Peyer's patch (tissue), 4 donors: ENCODE measurements at regions not wholly inside any gene's neighbourhood (a gene's known extent, or its start where the extent isn't known, plus 50 kb on each side); places are given as distances from the start of the nearest gene placed in this dataset.

ENCODE experiments used
- DNase-seq, 3 donors: peaks; one replicate each; pipeline ENCODE4 v3.0.0-alpha.2; 2017 to 2019
- H3K27ac ChIP-seq, 4 donors: fragments of 200-600 bp; sonication (generic); one replicate each; pipeline ENCODE4 v1.5.1; 2016 to 2019
- H3K27me3 ChIP-seq, 2 donors: fragments of 200-600 bp; sonication (generic); one replicate each; pipeline ENCODE4 v1.5.1; 2019
- H3K36me3 ChIP-seq, 3 donors: fragments of 200-600 bp; sonication (generic); one replicate each; pipeline ENCODE4 v1.5.1; 2016 to 2019
- H3K4me1 ChIP-seq, 4 donors: fragments of 200-600 bp; sonication (generic); one replicate each; pipeline ENCODE4 v1.5.1; 2016 to 2019
- H3K4me3 ChIP-seq, 4 donors: fragments of 200-600 bp; sonication (generic); 1 replicate in 3 of 4; 2 replicates in 1 of 4; pipeline ENCODE4 v1.5.1; 2016 to 2019; ENCODE audit warnings: mild to moderate bottlenecking in 1 of 4
- H3K9me3 ChIP-seq, 4 donors: fragments of 200-600 bp; sonication (generic); one replicate each; pipeline ENCODE4 v1.5.1; 2016 to 2019; ENCODE audit warnings: mild to moderate bottlenecking in 1 of 4
- POLR2A ChIP-seq, 2 donors: fragments of 450-650 bp; IDR thresholded peaks; one replicate each; pipeline ENCODE4 v1.5.1; 2017; ENCODE audit warnings: antibody characterized with exemption in 2 of 2, mild to moderate bottlenecking in 2 of 2, moderate library complexity in 2 of 2
- TF ChIP-seq, protein P1 (sequence below), 6 experiments: fragments of 450-650 bp in 4 of 6; fragments of 200-600 bp in 2 of 6; sonication (generic) in 1 of 6; IDR thresholded peaks; one replicate each; pipeline ENCODE4 v1.5.1; 2017 to 2019; ENCODE audit warnings: antibody characterized with exemption in 6 of 6, mild to moderate bottlenecking in 3 of 6, moderate library complexity in 1 of 6

DNA sequence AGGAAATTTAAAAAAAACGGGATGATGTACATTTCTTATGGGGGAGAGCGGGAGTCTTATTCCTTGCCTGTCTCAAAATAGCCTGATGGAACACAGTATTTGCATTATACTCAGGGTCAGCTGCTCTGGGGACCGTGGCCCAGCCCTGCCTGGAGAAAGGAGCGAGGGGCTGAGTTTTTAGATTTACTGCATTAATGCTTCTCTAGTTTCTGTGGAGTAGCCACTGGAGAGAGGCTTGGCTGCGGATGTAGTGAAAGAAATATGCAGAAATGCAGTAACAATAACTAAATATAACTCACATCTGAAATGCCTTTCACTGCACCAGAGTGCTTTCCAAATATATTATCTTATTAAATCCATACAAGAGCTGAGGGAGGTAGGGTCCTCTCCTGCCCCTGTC lies 87.6 kb upstream of the MAP1LC3B2 start:
- H3K27me3 ChIP-seq: no peaks in the 10 kb centered on the region
- DNase-seq: no peak
- peaks cover 0 to 4% (median 0%) of the 10 kb centered on the region in 4 donors for H3K9me3 ChIP-seq
- no peaks in the 10 kb centered on the region for H3K4me1 ChIP-seq
- no peak overlapping the region for H3K4me3 ChIP-seq
- no peak overlapping the region for H3K27ac ChIP-seq
- TF ChIP-seq, protein P1, sequence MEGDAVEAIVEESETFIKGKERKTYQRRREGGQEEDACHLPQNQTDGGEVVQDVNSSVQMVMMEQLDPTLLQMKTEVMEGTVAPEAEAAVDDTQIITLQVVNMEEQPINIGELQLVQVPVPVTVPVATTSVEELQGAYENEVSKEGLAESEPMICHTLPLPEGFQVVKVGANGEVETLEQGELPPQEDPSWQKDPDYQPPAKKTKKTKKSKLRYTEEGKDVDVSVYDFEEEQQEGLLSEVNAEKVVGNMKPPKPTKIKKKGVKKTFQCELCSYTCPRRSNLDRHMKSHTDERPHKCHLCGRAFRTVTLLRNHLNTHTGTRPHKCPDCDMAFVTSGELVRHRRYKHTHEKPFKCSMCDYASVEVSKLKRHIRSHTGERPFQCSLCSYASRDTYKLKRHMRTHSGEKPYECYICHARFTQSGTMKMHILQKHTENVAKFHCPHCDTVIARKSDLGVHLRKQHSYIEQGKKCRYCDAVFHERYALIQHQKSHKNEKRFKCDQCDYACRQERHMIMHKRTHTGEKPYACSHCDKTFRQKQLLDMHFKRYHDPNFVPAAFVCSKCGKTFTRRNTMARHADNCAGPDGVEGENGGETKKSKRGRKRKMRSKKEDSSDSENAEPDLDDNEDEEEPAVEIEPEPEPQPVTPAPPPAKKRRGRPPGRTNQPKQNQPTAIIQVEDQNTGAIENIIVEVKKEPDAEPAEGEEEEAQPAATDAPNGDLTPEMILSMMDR (IDR thresholded peaks at IDR 0.05): no peak
- no peak for TF ChIP-seq POLR2A (IDR thresholded peaks at IDR 0.05)
- no peaks in the 10 kb centered on the region for H3K36me3 ChIP-seq

DNA sequence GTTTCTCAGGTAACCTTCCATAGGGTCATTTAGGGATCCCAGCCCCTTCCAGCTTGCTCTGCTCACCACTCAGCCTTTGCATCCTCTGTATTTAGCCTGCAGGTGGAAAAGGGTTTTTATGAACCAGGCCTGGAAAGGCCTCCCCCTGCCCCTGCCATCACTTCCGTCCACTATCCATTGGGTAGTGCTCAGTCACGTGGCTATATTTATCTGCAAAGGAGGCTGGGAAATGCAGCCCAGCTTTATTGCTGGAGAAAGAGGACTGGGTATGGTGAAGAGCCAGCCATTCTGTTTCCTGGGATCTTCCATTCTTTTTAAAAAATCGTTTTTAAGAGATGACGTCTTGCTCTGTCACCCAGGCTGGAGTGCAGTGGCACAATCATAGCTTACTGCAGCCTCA lies 87.0 kb upstream of the MAP1LC3B2 start:
- Histone ChIP-seq H3K27me3 (no peaks in the 10 kb centered on the region), H3K36me3 (no peaks in the 10 kb centered on the region), H3K9me3 (peaks cover 0 to 4% (median 0%) of the 10 kb centered on the region in 4 donors), H3K4me1 (no peaks in the 10 kb centered on the region), H3K27ac (no peak overlapping the region), H3K4me3 (no peak overlapping the region)
- TF ChIP-seq, protein P1 (IDR thresholded peaks at IDR 0.05): no peak
- no peak for TF ChIP-seq POLR2A (IDR thresholded peaks at IDR 0.05)
- DNase-seq: no peak

DNA sequence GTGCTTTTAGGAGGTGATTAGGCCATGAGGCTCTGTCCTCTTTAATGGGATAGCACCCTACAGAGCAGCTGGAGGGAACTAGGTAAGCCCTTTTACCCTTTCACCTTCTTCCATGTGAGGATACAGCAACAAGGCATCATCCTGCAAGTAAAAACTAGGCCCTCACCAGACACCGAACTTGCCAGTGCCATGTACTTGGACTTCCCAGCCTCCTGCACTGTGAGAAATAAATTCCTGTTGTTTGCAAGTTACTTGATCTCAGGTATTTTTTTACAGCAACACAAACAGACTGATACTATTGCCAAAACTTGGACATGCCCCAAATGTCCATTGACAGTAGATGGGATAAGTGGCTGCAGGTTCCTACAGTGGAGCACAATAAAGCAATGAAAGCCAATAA lies 85.8 kb upstream of the MAP1LC3B2 start:
- Histone ChIP-seq H3K27me3 (no peaks in the 10 kb centered on the region), H3K27ac (no peak overlapping the region), H3K4me1 (no peaks in the 10 kb centered on the region), H3K36me3 (no peaks in the 10 kb centered on the region), H3K4me3 (no peak overlapping the region), H3K9me3 (peaks cover 0 to 4% (median 0%) of the 10 kb centered on the region in 4 donors)
- TF ChIP-seq, protein P1 (IDR thresholded peaks at IDR 0.05): no peak
- no peak for TF ChIP-seq POLR2A (IDR thresholded peaks at IDR 0.05)
- no peak for DNase-seq

DNA sequence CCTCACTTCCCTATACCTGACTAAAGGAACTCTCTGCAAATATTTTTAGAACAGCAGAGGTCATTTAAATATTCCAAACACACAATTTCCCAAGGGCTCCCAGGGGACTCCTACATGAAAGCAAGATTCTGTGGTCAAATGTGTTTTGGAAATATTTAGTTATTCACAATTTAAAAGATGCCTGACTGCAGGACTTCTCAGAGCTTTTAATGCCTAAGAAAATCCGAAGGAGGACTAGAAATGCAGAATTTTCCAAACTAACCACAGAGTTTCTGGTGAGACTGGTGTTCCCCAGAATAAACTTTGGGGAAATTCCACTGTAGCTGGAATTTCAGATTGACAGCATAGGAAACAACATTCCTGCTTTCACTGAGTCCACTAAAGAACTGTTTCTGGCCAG lies 84.8 kb upstream of the MAP1LC3B2 start:
- no peak overlapping the region for H3K4me3 ChIP-seq
- no peak for DNase-seq
- no peaks in the 10 kb centered on the region for H3K27me3 ChIP-seq
- H3K9me3 ChIP-seq: peaks cover 0 to 4% (median 0%) of the 10 kb centered on the region in 4 donors
- H3K27ac ChIP-seq: no peak overlapping the region
- no peaks in the 10 kb centered on the region for H3K36me3 ChIP-seq
- TF ChIP-seq POLR2A (IDR thresholded peaks at IDR 0.05): no peak
- H3K4me1 ChIP-seq: no peaks in the 10 kb centered on the region

DNA sequence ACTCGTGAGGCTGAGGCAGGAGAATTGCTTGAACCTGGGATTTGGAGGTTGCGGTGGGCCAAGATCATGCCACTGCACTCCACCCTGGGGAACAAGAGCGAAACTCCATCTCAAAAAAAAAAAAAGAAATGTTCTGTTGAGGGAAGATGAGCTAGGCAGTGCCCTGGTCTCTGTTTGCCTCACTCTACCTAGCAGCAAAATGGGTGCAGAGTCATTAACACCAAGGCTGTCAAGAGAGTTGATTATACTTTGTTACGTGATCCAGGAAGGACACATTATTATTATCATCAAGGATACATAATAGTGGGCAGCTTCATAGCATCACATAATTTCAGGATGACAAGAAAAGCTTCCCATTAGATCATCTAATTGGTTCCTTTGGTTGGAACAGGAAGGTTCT lies 84.3 kb upstream of the MAP1LC3B2 start:
- no peaks in the 10 kb centered on the region for H3K4me1 ChIP-seq
- H3K36me3 ChIP-seq: no peaks in the 10 kb centered on the region
- DNase-seq: no peak
- H3K27ac ChIP-seq: no peak overlapping the region
- H3K27me3 ChIP-seq: no peaks in the 10 kb centered on the region
- peaks cover 0 to 4% (median 0%) of the 10 kb centered on the region in 4 donors for H3K9me3 ChIP-seq
- TF ChIP-seq, protein P1 (IDR thresholded peaks at IDR 0.05): no peak
- no peak for TF ChIP-seq POLR2A (IDR thresholded peaks at IDR 0.05)
- H3K4me3 ChIP-seq: no peak overlapping the region

DNA sequence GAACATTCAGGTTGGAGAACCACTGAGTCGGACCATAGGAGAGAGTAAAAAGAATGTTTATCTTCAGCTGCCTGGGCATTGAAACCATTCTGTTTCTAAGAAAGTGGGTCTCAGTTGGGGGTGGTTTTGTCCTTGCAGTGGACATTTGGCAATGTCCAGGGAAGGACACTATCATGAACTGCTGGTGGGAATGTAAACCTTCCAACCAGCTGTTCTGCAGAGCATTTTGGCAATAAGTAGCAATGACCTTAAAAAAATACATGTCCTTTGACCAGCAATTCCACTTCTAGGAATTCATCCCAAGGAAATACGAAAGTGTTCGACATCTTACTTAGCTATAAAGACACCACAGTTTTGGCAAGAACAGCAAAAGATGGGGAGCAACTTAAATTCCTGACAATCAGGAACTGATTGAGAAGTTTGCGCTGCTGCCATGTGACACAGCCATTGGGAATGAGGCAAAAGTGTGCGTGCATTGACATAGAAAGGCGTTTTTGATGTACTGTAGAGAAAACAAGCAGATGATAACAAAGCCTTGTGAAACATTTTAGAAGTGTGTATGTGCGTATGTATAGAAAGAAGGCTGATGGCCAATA lies 82.9 kb upstream of the MAP1LC3B2 start:
- DNase-seq: no peak
- no peaks in the 10 kb centered on the region for H3K4me1 ChIP-seq
- H3K36me3 ChIP-seq: no peaks in the 10 kb centered on the region
- no peaks in the 10 kb centered on the region for H3K27me3 ChIP-seq
- TF ChIP-seq POLR2A (IDR thresholded peaks at IDR 0.05): no peak
- TF ChIP-seq, protein P1 (IDR thresholded peaks at IDR 0.05): no peak
- peaks cover 0 to 4% (median 0%) of the 10 kb centered on the region in 4 donors for H3K9me3 ChIP-seq
- H3K27ac ChIP-seq: no peak overlapping the region
- no peak overlapping the region for H3K4me3 ChIP-seq
